ENCODE measurements at regions not wholly inside any gene's neighbourhood (a gene's known extent, or its start where the extent isn't known, plus 50 kb on each side); places are given as distances from the start of the nearest gene placed in this dataset.

DNA sequence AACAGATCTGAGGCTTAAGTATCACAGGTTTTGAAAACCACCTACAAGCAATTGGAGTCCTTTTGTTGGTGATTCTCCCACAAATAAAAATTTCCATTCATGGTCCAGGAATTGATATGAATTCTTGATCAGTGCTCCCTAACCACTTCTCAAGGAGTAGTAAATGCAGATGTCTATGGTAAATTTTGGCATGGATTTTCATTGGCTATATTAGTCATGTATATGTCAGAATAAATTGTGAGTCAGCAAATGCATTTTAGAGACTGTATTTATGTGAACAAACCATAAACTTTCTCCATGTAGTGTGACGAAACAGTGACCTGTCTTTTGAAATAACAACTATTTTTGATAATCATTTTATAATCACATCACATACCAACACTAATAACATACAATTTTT is 611.1 kb downstream of the HTR1A start:
- DNase-seq (ENCODE audit: low read depth): no peak

- no peak for DNase-seq (ENCODE audit: low read depth)
These were observed 615.8 kb downstream of the HTR1A start for GRCh38 chr5:63346451-63346850.

GRCh38 chr5:63341442-63341841 is 620.8 kb downstream of the HTR1A start:
- DNase-seq (ENCODE audit: low read depth): no peak

DNA sequence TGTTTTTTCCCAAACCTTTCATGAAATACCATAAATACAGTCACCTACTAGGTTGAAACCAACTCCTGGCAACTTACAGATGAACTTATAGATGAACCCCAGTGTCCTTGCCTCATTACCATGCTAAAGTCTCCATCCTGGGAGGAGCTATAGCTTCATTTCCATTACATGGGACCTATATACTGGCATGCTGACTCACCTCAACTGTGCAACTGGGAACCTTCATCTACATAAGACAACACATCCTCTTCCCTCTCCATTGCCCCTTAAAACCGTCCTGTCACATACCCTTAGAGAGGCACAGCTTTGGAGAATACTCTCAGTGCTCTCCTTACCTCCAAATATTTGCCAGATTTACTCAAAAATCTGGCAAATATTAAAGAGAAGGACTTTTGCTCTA is 638.3 kb downstream of the HTR1A start:
- DNase-seq (ENCODE audit: low read depth): no peak

DNA sequence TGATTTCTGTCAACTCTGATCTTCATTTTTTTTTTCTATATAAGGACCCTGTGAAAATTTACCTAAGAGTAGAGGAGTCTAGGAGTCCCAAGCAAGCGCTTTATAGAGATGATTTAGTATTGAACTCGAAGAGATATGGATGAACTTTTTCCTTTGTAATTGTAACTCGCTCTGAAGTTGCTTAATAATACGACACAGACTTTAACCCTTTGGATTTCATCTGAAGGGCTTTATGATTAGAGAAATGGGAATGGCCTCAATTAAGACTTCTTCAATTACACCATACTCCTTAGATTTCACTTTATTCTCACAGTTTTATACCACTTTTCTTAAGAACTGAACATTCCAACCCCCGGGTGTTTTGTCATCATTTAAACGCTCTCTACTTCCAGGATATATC is 647.7 kb downstream of the HTR1A start:
- no peak for DNase-seq (ENCODE audit: low read depth)

- no peak for DNase-seq (ENCODE audit: low read depth)
These were observed 651.6 kb downstream of the HTR1A start for GRCh38 chr5:63310644-63311043.

- no peak for DNase-seq (ENCODE audit: low read depth)
These were observed 655.3 kb downstream of the HTR1A start for GRCh38 chr5:63306909-63307308.

DNA sequence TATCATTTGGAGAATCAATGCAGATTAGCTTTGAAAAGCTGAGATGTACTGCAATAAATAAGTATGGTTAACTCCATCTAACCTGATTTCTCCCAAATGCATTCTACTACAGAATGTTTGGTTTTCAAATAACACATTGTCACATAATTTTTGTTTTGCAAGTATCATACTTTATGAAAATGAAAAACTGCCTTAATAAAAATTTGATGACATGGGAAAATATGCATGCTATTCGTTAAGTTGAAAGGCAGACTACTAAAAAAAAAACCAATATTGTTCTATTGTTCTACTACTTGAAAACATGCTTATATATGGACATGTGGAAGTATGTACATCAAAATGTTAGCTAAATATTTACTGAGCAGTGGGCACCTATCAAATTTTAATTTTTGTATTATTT is 668.9 kb downstream of the HTR1A start:
- no peak for DNase-seq (ENCODE audit: low read depth)

GRCh38 chr5:63286724-63287123 is 675.5 kb downstream of the HTR1A start:
- DNase-seq (ENCODE audit: low read depth): no peak

DNA sequence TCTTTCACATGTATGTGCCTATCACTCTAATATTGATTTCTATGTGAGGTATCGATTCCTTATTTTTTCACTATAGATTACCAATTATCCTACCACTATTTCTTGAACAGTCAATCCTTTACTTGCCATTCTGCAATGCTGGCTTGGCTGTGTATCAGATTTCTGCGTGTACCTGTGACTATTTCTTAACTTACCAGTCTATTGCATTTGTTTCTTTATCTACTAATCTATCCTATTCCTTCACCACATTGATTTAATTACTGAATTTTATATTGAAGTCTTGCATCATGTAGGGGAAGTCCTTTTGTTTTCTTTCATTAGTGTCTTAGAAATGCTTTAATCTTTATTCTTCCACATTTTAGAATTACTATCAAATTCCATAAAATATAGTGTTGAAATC is 684.8 kb downstream of the LRRC70 start:
- DNase-seq (ENCODE audit: low read depth): no peak

GRCh38 chr5:63262185-63262981 is 683.8 kb downstream of the LRRC70 start:
- DNase-seq (ENCODE audit: low read depth): peak; percentile 3

- no peak for DNase-seq (ENCODE audit: low read depth)
These were observed 683.1 kb downstream of the LRRC70 start for GRCh38 chr5:63261695-63262094.

- no peak for DNase-seq (ENCODE audit: low read depth)
These were observed 677.0 kb downstream of the LRRC70 start for GRCh38 chr5:63255594-63255993.

- DNase-seq (ENCODE audit: low read depth): no peak
These were observed 672.3 kb downstream of the LRRC70 start for GRCh38 chr5:63250939-63251338.

GRCh38 chr5:63249960-63250359 is 671.3 kb downstream of the LRRC70 start:
- DNase-seq (ENCODE audit: low read depth): no peak

- no peak for DNase-seq (ENCODE audit: low read depth)
These were observed 669.0 kb downstream of the LRRC70 start for GRCh38 chr5:63247651-63248050.

GRCh38 chr5:63245271-63245670 is 666.7 kb downstream of the LRRC70 start:
- peak; percentile 1 for DNase-seq (ENCODE audit: low read depth)

DNA sequence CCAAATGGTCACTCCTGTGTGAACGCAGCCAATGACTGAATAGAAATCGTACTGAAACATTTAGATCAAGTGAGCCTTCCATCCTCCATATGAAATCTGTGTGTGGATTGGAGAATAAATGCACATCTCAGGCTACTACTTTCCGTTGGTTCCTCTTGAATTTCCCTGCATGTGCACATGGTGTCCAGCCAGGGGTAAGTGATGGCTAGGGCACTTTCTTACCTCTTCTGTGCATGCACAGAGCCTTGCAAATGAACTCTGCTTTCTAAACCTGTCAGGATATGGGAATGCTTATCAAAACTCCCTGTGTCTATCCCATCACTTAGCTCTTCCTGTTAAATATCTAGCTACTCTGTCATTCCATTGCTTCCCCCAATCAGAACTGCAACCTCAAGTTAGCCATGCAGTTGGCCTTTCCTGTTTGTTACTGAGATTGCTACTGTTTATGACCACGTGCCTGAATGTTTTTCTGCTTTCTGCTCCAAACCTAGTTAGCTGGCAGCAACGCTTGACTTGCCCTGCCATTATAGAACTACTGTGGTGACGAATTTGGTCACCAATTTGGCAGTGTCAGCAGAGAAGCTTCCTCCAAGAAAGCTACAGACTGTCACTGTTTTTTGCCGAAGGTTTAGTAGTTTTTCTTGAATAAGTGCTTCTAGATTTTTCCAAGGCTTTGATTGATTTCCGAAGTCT is 661.6 kb downstream of the LRRC70 start:
- DNase-seq (ENCODE audit: low read depth): no peak

- DNase-seq (ENCODE audit: low read depth): no peak
These were observed 655.3 kb downstream of the LRRC70 start for GRCh38 chr5:63233911-63234310.

- DNase-seq (ENCODE audit: low read depth): no peak
These were observed 654.7 kb downstream of the LRRC70 start for GRCh38 chr5:63233361-63233760.

DNA sequence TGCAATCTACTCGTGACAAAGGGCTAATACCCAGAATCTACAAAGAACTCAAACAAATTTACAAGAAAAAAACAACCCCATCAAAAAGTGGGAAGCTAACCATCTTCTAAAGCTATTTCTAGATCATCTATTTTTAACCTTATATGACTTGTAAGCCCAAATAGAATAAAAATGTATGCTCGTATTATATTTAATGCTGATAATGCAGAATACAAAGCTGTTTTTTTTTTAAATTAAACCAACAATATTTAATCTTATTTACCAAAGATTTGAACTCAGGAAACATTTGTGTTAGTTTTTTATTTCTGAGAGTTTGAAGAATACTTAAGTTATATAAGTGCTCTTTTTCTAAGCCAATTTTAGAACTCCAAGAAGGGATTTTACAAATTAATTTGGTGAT is 652.1 kb downstream of the LRRC70 start:
- DNase-seq (ENCODE audit: low read depth): no peak

DNA sequence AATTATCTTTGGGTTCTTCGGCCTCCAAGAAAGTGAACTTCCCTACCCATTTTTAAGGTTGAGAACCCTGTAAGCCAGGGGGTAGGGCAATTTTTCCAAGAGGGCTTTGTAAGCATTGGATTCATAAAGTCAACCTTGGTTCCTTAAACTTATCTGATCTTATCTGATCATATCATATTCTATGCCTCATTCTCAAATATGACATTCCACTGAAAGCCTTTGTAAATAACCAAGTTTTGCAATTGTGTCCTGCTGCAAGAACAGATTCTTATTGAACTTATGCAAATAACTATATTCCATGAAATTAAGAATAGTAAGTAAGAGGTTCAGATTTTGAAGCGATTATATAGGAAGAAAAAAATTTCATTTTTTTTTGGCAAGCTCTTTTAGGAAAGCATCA is 649.5 kb downstream of the LRRC70 start:
- no peak for DNase-seq (ENCODE audit: low read depth)

DNA sequence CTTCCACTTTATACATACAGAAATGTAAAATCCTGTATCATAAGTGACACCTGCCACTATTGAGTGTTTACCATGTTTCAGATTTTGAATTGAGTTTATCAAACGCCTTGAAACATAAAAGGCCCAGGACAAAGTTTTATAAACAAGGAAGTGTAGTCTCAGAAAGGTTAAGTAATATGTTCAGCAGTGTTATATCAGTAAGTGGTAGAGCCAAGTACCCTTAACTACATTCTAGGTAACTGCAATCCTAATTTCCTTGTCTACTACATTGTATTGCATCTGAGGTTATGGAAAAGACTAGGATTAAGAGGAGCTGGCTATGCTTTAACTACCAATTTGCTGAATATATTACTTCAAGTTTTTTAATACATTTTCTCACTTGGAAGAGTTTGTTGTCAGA is 641.6 kb downstream of the LRRC70 start:
- no peak for DNase-seq (ENCODE audit: low read depth)
